ENCODE measurements at regions not wholly inside any gene's neighbourhood (a gene's known extent, or its start where the extent isn't known, plus 50 kb on each side); places are given as distances from the start of the nearest gene placed in this dataset.

DNA sequence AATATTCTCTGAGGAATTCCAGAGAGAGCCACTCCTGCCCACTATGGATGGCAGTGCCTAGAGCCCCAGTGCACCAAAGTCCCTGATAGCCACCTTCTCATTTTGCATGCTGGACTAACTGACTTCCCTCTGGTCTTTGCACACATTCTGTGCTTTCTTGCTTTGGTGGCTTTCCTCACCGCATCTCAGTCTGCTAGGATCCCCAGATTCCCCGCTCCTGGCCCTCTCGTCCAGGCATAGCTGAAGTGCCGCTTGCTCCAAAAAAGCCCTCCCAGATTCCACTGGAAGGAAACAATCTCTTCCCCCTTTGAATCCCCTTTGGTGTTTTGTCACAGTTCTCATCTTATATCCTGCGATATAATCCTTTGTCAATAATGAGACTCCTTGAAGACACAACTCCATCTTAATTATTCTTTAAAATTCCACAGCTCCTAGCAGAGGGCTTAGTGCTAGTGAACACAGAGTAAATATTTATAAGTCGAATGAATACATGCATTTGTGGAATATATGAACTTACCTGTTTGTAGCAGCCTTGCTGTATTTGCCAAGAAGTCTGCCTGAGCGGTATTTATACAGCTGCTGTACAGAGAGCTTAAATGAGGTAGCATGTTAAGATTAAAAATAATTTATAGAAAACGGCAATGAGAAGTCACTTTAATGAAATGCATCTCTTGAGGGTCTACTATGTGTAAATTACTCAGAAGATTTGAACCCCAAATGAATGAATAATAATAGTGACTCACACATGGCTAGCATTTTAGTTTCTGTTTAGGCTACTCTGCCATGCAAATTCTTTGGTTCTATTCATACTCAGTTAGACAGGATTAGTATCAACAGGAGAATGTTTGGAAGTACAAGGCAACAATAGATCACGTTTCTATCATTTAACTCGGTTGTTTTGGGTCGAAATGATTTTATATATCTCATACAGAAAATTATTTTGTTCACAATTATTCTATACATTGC, 421.9 kb upstream of the TENM3 start (continued):
- no peak for TF ChIP-seq ZBTB25 (CRISPR knock-in tag; IDR thresholded peaks at IDR 0.05)
- no peak for TF ChIP-seq UBTF (CRISPR knock-in tag; IDR thresholded peaks at IDR 0.05)
- no peak for TF ChIP-seq ASH2L (IDR thresholded peaks at IDR 0.05; ENCODE audit: insufficient read length, low read depth, low read length)
- no peak for TF ChIP-seq MLLT10 (CRISPR knock-in tag; IDR thresholded peaks at IDR 0.05)
- TF ChIP-seq AKAP8 (CRISPR knock-in tag; IDR thresholded peaks at IDR 0.05), result no peak
- no peak for TF ChIP-seq ATF5 (CRISPR knock-in tag; IDR thresholded peaks at IDR 0.05; ENCODE audit: low read depth)
- TF ChIP-seq ZFP36 (IDR thresholded peaks at IDR 0.05; ENCODE audit: borderline replicate concordance, low read depth, low read length, partially characterized antibody), result no peak

DNA sequence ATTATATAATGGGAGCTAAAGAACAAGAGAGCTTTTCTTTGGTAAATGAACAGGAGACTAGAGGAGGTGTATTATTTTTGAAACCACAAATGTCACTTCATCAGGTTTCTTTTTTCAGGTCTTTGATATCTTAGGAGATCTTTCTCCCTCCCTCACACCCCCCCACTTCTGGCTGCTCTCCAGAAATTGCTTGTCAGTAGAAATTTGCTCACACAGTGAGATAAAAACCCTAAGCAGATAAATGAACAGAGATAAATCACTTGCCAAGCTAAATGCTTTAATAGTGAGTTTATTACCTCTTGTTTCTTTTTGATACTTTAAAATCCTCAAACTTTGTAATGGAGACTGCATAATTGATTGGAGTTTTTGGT, 421.2 kb upstream of the TENM3 start:
- Histone ChIP-seq H3K79me2 (ENCODE audit: insufficient read depth, low read length) (no peaks in the 10 kb centered on the region), H3K9ac (ENCODE audit: insufficient read depth, low read depth, low read length) (no peak overlapping the region), H3K4me2 (ENCODE audit: low read depth, low read length) (no peak overlapping the region), H3K4me1 (ENCODE audit: insufficient read depth, low read length) (no peaks in the 10 kb centered on the region), H3K9me3 (ENCODE audit: low read length) (no peaks in the 10 kb centered on the region), H4K20me1 (ENCODE audit: insufficient read depth, low read length) (no peaks in the 10 kb centered on the region), H3K36me3 (replicated peaks in 1 of 2; ENCODE audit: control insufficient read depth in 1 of 2, insufficient read depth in 2 of 2, low read length in 2 of 2) (no peaks in the 10 kb centered on the region), H3K27me3 (ENCODE audit: control insufficient read depth in 1 of 2, insufficient read depth in 2 of 2, low read length in 2 of 2) (no peaks in the 10 kb centered on the region), H2AFZ (ENCODE audit: low read length) (no peak overlapping the region), H3K4me3 (replicated peaks in 1 of 3; ENCODE audit: insufficient read depth in 1 of 3, low read depth in 2 of 3, low read length in 3 of 3) (no peak overlapping the region), H3K27ac (ENCODE audit: extremely low read length, insufficient read depth, low read length) (no peak overlapping the region)
- POLR2A ChIA-PET, result no interaction called here
- no peak for DNase-seq (ENCODE audit: low spot score)
- no peak for FAIRE-seq
- ATAC-seq, result no peak
- BruUV-seq (replicated peaks), result no TSS peak
- in situ Hi-C loops (cut with HindIII; ENCODE audit: extremely low pct_ligation_motif_present, low pct_unique_long_range_greater_than_20kb), result no loop called here
- no peak for TF ChIP-seq ZBTB7B (CRISPR knock-in tag; IDR thresholded peaks at IDR 0.05)
- TF ChIP-seq HMG20B (CRISPR knock-in tag; conservative IDR thresholded peaks at IDR 0.05), result no peak
- TF ChIP-seq CBX5 (CRISPR knock-in tag; IDR thresholded peaks at IDR 0.05; ENCODE audit: borderline replicate concordance), result no peak
- TF ChIP-seq, protein P1, sequence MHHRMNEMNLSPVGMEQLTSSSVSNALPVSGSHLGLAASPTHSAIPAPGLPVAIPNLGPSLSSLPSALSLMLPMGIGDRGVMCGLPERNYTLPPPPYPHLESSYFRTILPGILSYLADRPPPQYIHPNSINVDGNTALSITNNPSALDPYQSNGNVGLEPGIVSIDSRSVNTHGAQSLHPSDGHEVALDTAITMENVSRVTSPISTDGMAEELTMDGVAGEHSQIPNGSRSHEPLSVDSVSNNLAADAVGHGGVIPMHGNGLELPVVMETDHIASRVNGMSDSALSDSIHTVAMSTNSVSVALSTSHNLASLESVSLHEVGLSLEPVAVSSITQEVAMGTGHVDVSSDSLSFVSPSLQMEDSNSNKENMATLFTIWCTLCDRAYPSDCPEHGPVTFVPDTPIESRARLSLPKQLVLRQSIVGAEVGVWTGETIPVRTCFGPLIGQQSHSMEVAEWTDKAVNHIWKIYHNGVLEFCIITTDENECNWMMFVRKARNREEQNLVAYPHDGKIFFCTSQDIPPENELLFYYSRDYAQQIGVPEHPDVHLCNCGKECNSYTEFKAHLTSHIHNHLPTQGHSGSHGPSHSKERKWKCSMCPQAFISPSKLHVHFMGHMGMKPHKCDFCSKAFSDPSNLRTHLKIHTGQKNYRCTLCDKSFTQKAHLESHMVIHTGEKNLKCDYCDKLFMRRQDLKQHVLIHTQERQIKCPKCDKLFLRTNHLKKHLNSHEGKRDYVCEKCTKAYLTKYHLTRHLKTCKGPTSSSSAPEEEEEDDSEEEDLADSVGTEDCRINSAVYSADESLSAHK (CRISPR knock-in tag; IDR thresholded peaks at IDR 0.05; ENCODE audit: borderline replicate concordance), result no peak
- TF ChIP-seq ZSCAN22 (CRISPR knock-in tag; IDR thresholded peaks at IDR 0.05), result no peak
- no peak for TF ChIP-seq GZF1 (CRISPR knock-in tag; IDR thresholded peaks at IDR 0.05)
- TF ChIP-seq TOE1 (CRISPR knock-in tag; IDR thresholded peaks at IDR 0.05), result no peak
- no peak for TF ChIP-seq NFATC3 (CRISPR knock-in tag; IDR thresholded peaks at IDR 0.05)
- intact Hi-C loops (cut with micrococcal nuclease; ENCODE audit: unreplicated experiment), result no loop called here
- CTCF ChIA-PET (ENCODE audit: low intra/inter-chr PET ratio, low total read pairs), result no interaction called here

All from HepG2 (cell line).